Endothelial cell of umbilical vein (primary cell): ENCODE measurements at regions not wholly inside any gene's neighbourhood (a gene's known extent, or its start where the extent isn't known, plus 50 kb on each side); places are given as distances from the start of the nearest gene placed in this dataset.

Experiments used
- CTCF ChIP-seq, 2 donors: IDR thresholded peaks; 1 replicate in 1 of 2; 2 replicates in 1 of 2; pipeline ENCODE4 v1.5.1; 2011; ENCODE audit warnings: low read length in 2 of 2, mild to moderate bottlenecking in 2 of 2, moderate library complexity in 2 of 2, control low read depth in 1 of 2, inconsistent platforms in 1 of 2, low read depth in 1 of 2; ENCODE audit not compliant: insufficient read depth in 1 of 2; ENCODE audit errors: extremely low read depth in 1 of 2
- EZH2 ChIP-seq: IDR thresholded peaks from 2 replicates; pipeline ENCODE4 v1.6.1; 2012; ENCODE audit warnings: borderline replicate concordance, low read depth, mild to moderate bottlenecking, moderate library complexity, low read length, inconsistent platforms; ENCODE audit not compliant: severe bottlenecking
- MYC ChIP-seq: IDR thresholded peaks from one replicate; pipeline ENCODE4 v1.6.1; 2011; ENCODE audit warnings: mild to moderate bottlenecking, low read depth, low read length
- POLR2A ChIP-seq: IDR thresholded peaks from 2 replicates; pipeline ENCODE4 v1.6.1; 2012; ENCODE audit warnings: low read depth, mild to moderate bottlenecking, control low read depth, low read length
- POLR2AphosphoS5 ChIP-seq: IDR thresholded peaks from 2 replicates; pipeline ENCODE4 v1.6.1; 2012; ENCODE audit warnings: low read depth, mild to moderate bottlenecking, control low read depth, low read length, moderate library complexity; ENCODE audit not compliant: insufficient read depth
- TF ChIP-seq, protein P1 (sequence below): IDR thresholded peaks from 2 replicates; pipeline ENCODE4 v1.6.1; 2011; ENCODE audit not compliant: insufficient read depth, insufficient read length

DNA sequence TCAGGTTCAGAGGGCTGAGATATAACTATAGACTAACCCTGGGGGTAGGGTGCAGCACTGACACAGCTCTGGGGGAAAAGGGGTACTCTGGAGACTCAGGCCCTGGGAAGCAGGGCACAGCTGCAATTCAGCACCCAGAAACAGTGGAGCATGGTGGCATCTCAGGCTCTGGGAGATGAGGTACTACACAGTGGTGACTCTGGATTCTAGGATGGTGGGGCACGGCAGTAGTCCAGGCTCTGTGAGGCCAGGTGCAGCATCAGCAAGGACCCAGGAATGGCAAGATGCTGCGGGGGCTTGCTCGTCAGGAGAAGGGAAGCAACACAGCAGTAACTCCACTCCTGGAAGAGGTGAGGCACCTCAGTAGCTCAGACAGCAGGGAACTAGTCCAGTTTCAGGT, 271.5 kb upstream of the MOCS1 start:
- TF ChIP-seq CTCF (IDR thresholded peaks at IDR 0.05; ENCODE audit: extremely low read depth in 1 of 2, insufficient read depth in 1 of 2, low read depth in 1 of 2, low read length in 2 of 2) (no peak), POLR2AphosphoS5 (no peak), EZH2 (no peak), MYC (no peak), POLR2A (no peak)
- TF ChIP-seq, protein P1, sequence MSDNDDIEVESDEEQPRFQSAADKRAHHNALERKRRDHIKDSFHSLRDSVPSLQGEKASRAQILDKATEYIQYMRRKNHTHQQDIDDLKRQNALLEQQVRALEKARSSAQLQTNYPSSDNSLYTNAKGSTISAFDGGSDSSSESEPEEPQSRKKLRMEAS = no peak
